AG09309 (cell line): ENCODE measurements at regions not wholly inside any gene's neighbourhood (a gene's known extent, or its start where the extent isn't known, plus 50 kb on each side); places are given as distances from the start of the nearest gene placed in this dataset.

Source experiments
- DNase-seq: peaks from one replicate; pipeline ENCODE4 v3.0.0-alpha.2; 2010; ENCODE audit warnings: low read depth
- H3K4me3 ChIP-seq: 2 replicates; pipeline ENCODE4 v1.5.1; 2011; ENCODE audit warnings: mild to moderate bottlenecking, low read depth, low read length, moderate library complexity; ENCODE audit not compliant: control insufficient read depth
- CTCF ChIP-seq: IDR thresholded peaks from 2 replicates; pipeline ENCODE4 v1.5.1; 2011; ENCODE audit warnings: mild to moderate bottlenecking, low read depth, low read length, inconsistent platforms; ENCODE audit not compliant: insufficient read depth, control insufficient read depth; ENCODE audit errors: missing control alignments

DNA sequence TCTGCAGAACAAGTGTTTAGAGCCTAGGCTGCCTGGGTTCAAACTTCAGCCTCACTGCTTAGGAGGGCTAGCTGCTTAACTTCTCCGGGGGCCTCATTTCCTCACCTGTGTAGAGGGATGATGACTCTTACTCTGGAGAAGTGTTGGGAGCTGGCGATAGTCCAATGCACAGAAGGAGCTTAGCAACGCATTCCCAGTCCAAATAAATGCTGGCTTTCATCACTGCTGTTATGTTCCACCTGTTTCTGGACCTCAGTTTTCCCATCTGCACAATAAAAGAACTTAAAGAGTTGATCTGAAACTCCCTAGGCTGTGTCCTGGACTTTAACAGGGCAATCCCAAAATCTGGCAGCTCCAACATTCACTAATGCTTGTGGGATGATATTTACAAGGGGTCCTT is 337.8 kb downstream of the MIAT start:
- no peak overlapping the region for H3K4me3 ChIP-seq
- no peak for TF ChIP-seq CTCF
- no peak for DNase-seq

DNA sequence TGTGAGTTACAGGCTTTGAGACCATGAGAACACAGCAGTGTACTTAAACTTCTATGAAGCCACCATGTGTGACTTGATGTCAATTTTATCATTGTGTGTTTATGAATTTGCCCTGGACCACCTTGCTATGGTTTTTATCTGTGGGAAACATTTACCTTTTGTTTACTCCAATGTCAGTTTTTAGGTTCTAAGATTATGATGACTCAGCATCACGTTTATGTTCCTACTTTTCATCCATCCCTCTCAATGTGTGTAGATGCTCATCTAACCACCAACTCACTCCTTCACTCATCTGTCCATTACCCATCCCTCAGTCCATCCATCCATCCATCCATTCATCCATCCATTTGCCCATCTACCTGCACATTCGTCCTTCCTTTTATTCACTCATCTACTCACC is 338.8 kb downstream of the MIAT start:
- TF ChIP-seq CTCF = no peak
- no peak for DNase-seq
- no peak overlapping the region for H3K4me3 ChIP-seq

- no peak for DNase-seq
- no peak overlapping the region for H3K4me3 ChIP-seq
- no peak for TF ChIP-seq CTCF
These were observed 340.7 kb downstream of the MIAT start for GRCh38 chr22:26998129-26998528.

DNA sequence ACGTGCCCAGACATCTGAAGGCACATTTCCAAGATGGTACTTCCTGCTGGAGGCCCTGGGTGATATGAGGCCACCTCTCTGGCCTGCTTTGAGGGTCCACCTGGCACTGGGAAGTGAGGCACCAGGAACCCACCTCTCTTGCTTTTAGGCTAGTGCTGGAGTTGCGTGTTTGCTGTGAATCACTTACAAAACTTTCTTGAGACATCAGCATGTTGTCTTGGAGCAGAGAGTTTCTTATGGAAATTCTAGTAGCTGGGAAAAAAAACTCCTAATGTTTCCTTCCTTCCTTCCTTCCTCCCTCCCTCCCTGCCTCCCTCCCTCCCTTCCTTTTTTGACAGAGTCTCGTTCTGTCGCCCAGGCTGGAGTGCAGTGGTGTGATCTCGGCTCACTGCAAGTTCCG is 341.3 kb downstream of the MIAT start:
- TF ChIP-seq CTCF = no peak
- DNase-seq = no peak
- H3K4me3 ChIP-seq = no peak overlapping the region

DNA sequence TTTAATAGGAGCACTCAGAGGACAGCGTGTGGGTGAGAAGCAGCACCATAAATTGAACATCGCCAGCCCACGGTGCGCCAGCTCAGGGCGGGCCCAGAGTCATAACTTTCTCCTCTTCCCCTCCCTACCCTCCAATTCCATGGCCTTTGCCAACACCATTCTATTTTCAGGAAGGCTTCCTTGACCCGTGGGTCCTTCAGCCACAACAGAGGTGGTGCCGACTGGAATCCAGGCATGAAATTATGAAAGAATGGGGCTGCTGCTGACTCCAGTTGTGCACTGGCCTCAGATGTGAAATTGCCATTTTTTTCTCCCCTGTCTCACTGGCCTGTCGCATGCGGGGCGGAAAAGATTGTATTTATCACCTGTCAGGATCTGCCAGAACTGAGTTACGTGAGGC is 345.9 kb downstream of the MIAT start:
- DNase-seq = no peak
- H3K4me3 ChIP-seq = no peak overlapping the region
- no peak for TF ChIP-seq CTCF

DNA sequence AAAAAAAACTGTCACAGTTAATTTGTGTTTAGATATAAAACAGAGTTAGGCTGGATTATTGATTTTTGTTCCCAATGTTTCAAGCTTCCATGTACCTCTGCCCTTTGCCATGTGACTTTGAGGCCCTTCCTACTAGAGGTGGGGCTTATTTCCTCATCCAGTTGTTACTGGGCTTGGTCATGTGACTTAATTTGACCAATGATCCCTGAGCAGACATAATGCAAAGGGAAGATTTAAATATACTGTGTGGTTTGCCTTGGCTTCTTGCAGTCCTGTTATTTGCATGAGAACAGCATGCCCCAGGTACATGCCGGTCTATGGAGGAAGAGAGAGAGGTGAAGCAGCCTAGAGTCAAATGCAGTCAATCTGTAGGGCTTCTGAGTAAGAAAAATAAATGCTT is 347.0 kb downstream of the MIAT start:
- no peak for TF ChIP-seq CTCF
- DNase-seq = no peak
- no peak overlapping the region for H3K4me3 ChIP-seq

DNA sequence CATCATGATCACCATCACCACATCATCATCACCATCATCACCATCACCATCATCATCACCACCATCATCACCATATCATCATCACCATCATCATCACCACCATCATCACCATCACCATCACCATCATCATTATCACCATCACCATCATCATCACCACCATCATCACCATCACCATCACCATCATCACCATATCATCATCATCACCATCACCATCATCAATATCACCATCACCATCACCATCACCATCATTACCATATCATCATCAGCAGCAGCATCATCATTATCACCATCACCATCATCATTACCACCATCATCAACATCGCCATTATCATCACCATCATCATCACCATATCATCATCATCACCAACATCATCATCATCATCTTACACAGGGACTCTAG is 351.1 kb downstream of the MIAT start:
- no peak for TF ChIP-seq CTCF
- no peak for DNase-seq
- H3K4me3 ChIP-seq = no peak overlapping the region
